HEK293T (cell line): ENCODE measurements at regions not wholly inside any gene's neighbourhood (a gene's known extent, or its start where the extent isn't known, plus 50 kb on each side); places are given as distances from the start of the nearest gene placed in this dataset.
A peak's percentile ranks its signal among the peaks of the same experiment; 100 is the strongest.

Experiments
- CTCF ChIA-PET: fragments of 350-600 bp; formaldehyde crosslinking; extraction: SDS; loops from one replicate; lab custom pipeline; 2021; ENCODE audit warnings: antibody characterized with exemption, inconsistent platforms; lab: Yijun Ruan, JAX
- POLR2A ChIA-PET: fragments of 350-600 bp; formaldehyde crosslinking; extraction: SDS; loops from one replicate; lab custom pipeline; 2020; ENCODE audit warnings: antibody characterized with exemption, inconsistent platforms; lab: Yijun Ruan, JAX
- DNase-seq: peaks from one replicate; pipeline ENCODE4 v3.0.0; 2012; ENCODE audit warnings: mixed read lengths; ENCODE audit errors: extremely low spot score
- BHLHE40 ChIP-seq: fragments of 450-650 bp; IDR thresholded peaks from 2 replicates; pipeline ENCODE4 v1.6.1; 2016; ENCODE audit warnings: mild to moderate bottlenecking, moderate library complexity, borderline replicate concordance
- CTBP1 ChIP-seq: fragments of 450-650 bp; IDR thresholded peaks from 2 replicates; pipeline ENCODE4 v1.6.1; 2016; ENCODE audit warnings: borderline replicate concordance
- ELF4 ChIP-seq: fragments of 450-650 bp; IDR thresholded peaks from 2 replicates; pipeline ENCODE4 v1.6.1; 2017; ENCODE audit warnings: antibody characterized with exemption
- FOXA1 ChIP-seq: fragments of 450-650 bp; IDR thresholded peaks from 2 replicates; pipeline ENCODE4 v1.6.1; 2016; ENCODE audit warnings: mild to moderate bottlenecking
- FOXK2 ChIP-seq: fragments of 450-650 bp; IDR thresholded peaks from 2 replicates; pipeline ENCODE4 v1.6.1; 2016; ENCODE audit warnings: mild to moderate bottlenecking
- FOXM1 ChIP-seq: fragments of 450-650 bp; IDR thresholded peaks from 2 replicates; pipeline ENCODE4 v1.6.1; 2017; ENCODE audit warnings: mild to moderate bottlenecking, borderline replicate concordance
- HDGF ChIP-seq: fragments of 450-650 bp; IDR thresholded peaks from 2 replicates; pipeline ENCODE4 v1.6.1; 2017; ENCODE audit warnings: antibody characterized with exemption, borderline replicate concordance
- L3MBTL2 ChIP-seq: fragments of 450-650 bp; conservative IDR thresholded peaks from 2 replicates; pipeline ENCODE4 v1.6.1; 2016; ENCODE audit warnings: mild to moderate bottlenecking
- LEF1 ChIP-seq: fragments of 450-650 bp; IDR thresholded peaks from 2 replicates; pipeline ENCODE4 v1.6.1; 2017; ENCODE audit warnings: mild to moderate bottlenecking, borderline replicate concordance
- NFRKB ChIP-seq: fragments of 450-650 bp; IDR thresholded peaks from 2 replicates; pipeline ENCODE4 v1.6.1; 2016; ENCODE audit warnings: mild to moderate bottlenecking, moderate library complexity
- SP1 ChIP-seq: fragments of 450-650 bp; IDR thresholded peaks from 2 replicates; pipeline ENCODE4 v1.6.1; 2017
- SUZ12 ChIP-seq: fragments of 450-650 bp; IDR thresholded peaks from 2 replicates; pipeline ENCODE4 v1.6.1; 2016; ENCODE audit warnings: mild to moderate bottlenecking
- TARDBP ChIP-seq: fragments of 450-650 bp; IDR thresholded peaks from 2 replicates; pipeline ENCODE4 v1.6.1; 2016
- ZNF384 ChIP-seq: fragments of 450-650 bp; IDR thresholded peaks from 2 replicates; pipeline ENCODE4 v1.6.1; 2016
- TF ChIP-seq, protein P1 (sequence below): fragments of 450-650 bp; IDR thresholded peaks from 2 replicates; pipeline ENCODE4 v1.6.1; 2016

DNA sequence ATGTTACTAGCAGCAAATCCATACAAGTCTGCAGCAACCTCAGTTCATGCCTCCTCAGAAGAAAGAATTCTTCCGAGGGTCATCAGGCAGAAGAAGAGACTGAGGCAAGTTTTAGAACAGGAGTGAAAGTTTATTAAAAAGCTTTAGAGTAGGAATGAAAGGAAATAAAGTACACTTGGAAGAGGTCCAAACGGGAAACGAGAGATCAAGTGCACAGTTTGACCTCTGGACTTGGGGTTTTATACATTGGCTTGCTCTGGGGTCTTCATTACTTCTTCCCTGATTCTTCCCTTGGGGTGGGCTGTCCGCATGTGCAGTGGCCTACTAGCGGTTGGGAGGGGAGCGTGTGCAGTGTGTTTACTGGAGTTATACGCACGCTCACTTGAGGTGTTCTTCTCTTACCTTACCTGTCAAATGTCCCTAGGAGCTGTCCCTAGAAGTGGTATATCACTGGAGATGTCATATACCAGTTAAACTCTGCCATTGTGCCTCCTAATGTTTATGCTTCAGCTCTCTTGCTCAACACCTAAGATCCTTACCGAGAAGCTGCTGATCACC, 372.8 kb upstream of the KITLG start:
- DNase-seq, result no peak
- no peak for TF ChIP-seq FOXK2
- TF ChIP-seq FOXA1, result no peak
- TF ChIP-seq SP1, result no peak
- TF ChIP-seq BHLHE40, result no peak
- no peak for TF ChIP-seq ZNF384
- TF ChIP-seq L3MBTL2, result no peak
- TF ChIP-seq, protein P1, sequence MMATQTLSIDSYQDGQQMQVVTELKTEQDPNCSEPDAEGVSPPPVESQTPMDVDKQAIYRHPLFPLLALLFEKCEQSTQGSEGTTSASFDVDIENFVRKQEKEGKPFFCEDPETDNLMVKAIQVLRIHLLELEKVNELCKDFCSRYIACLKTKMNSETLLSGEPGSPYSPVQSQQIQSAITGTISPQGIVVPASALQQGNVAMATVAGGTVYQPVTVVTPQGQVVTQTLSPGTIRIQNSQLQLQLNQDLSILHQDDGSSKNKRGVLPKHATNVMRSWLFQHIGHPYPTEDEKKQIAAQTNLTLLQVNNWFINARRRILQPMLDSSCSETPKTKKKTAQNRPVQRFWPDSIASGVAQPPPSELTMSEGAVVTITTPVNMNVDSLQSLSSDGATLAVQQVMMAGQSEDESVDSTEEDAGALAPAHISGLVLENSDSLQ, result no peak
- TF ChIP-seq SUZ12, result no peak
- no peak for TF ChIP-seq NFRKB
- TF ChIP-seq FOXM1, result no peak
- TF ChIP-seq ELF4, result no peak
- no peak for TF ChIP-seq LEF1
- CTCF ChIA-PET, result no interaction called here
- POLR2A ChIA-PET, result no interaction called here

DNA sequence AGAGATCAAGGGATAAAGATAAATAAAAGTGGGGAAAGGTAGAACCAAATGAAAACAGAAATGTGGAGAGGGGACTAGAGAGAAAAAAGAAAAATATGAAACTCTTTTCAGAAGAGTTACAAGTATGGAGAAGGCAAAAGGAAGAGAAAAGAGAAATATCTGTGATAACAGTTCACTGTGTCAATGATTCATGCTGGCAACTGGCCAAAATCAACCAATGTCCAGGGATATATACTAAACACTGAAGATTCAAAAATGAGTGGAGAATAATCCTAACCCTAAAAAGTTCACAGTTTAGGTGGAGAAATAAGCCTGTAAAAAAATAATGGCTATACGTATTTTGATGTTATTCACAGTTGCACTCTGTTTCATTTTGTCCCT, 372.3 kb upstream of the KITLG start:
- no peak for DNase-seq
- POLR2A ChIA-PET, result no interaction called here
- CTCF ChIA-PET, result no interaction called here
- TF ChIP-seq NFRKB (no peak), LEF1 (no peak), FOXM1 (no peak), CTBP1 (no peak), TARDBP (no peak), L3MBTL2 (no peak), FOXA1 (no peak), SUZ12 (no peak), HDGF (no peak)
- TF ChIP-seq, protein P1, result no peak

GRCh38 chr12:88951860-88952561, 371.7 kb upstream of the KITLG start:
- no peak for DNase-seq
- POLR2A ChIA-PET, result interaction anchor here (0.6 kb wide), 1 partner anchor 14 kb away, joined by 3 read pairs; no protein-coding TSS in a partner anchor
- TF ChIP-seq FOXM1 (no peak), L3MBTL2 (no peak)
- CTCF ChIA-PET, result interaction anchor here (0.6 kb wide), 1 partner anchor 570 kb away, joined by 3 read pairs; no protein-coding TSS in a partner anchor

DNA sequence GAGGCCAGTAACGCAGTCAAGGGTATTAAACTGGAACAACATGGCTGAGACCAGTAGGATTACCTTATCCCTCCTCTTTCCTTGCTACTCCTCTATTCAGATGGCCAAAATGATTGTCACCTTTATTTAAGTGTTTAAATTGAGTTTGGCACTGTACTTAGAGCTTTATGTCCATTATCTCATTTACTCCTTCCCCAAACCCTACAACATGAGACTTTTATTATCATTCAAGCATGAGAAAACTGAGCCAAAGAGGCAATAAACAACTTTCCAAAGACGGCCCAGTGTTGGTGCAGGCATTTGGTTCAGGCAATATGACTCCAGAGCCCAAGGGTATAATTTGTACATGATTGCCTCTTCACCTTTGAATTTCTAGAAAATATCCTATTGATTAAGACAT, 370.9 kb upstream of the KITLG start:
- CTCF ChIA-PET, result no interaction called here
- DNase-seq, result no peak
- TF ChIP-seq LEF1 (no peak), BHLHE40 (no peak), FOXK2 (no peak)
- TF ChIP-seq, protein P1, result 0 out of 2 replicates have a peak, but pooled peaks have one; percentile 7
- POLR2A ChIA-PET, result no interaction called here

GRCh38 chr12:88947486-88948043, 367.3 kb upstream of the KITLG start:
- ChIA-PET CTCF (no interaction called here), POLR2A (no interaction called here)
- TF ChIP-seq, protein P1, result peak; percentile 48; the same call in 1 of the 2 replicates
- TF ChIP-seq SP1 (no peak), TARDBP (no peak)
- DNase-seq, result no peak

DNA sequence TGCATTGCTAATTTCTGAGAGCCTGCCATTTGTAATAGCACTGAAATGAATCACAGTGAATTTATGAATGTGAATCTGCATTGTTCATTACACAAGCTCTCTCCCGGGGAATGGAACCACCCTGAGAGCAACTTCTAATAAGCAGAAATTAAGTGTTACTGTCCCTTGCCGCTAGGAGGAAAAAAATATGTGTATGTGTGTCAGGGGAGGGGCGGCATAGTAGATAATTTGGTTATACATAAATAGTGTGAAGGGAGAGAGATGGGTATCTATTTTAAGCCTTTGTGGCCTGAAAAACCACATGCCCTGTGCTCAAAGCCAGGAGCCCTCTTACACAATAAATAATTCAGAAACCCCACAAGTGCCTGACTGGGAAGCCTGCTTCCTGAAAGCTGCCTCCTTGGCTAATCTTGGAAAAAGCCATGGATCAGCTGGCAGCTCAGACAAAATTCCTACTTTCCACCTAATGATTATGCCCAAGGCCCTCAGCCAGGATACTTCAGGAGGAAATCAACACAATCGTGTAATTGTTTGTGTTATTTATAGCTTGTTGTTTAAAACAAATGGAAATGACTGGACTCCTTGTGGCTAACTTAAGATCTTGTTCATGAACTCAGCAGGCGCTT, 366.2 kb upstream of the KITLG start:
- POLR2A ChIA-PET, result no interaction called here
- no peak for DNase-seq
- CTCF ChIA-PET, result no interaction called here
- no peak for TF ChIP-seq L3MBTL2
- TF ChIP-seq CTBP1, result no peak
- TF ChIP-seq LEF1, result no peak
- TF ChIP-seq SP1, result no peak
- TF ChIP-seq ZNF384, result no peak
- TF ChIP-seq TARDBP, result no peak
- no peak for TF ChIP-seq ELF4
- TF ChIP-seq HDGF, result no peak
- TF ChIP-seq, protein P1, result no peak
- TF ChIP-seq FOXA1, result no peak
- TF ChIP-seq FOXM1, result no peak
- no peak for TF ChIP-seq BHLHE40
- TF ChIP-seq FOXK2, result no peak
- no peak for TF ChIP-seq SUZ12
